GM12872 (cell line): ENCODE measurements at regions not wholly inside any gene's neighbourhood (a gene's known extent, or its start where the extent isn't known, plus 50 kb on each side); places are given as distances from the start of the nearest gene placed in this dataset.

Source experiments
- TF ChIP-seq, protein P1 (sequence below): IDR thresholded peaks from 3 replicates; pipeline ENCODE4 v1.5.1; 2011; ENCODE audit warnings: low read depth, mild to moderate bottlenecking, low read length, moderate library complexity; ENCODE audit not compliant: insufficient read depth

DNA sequence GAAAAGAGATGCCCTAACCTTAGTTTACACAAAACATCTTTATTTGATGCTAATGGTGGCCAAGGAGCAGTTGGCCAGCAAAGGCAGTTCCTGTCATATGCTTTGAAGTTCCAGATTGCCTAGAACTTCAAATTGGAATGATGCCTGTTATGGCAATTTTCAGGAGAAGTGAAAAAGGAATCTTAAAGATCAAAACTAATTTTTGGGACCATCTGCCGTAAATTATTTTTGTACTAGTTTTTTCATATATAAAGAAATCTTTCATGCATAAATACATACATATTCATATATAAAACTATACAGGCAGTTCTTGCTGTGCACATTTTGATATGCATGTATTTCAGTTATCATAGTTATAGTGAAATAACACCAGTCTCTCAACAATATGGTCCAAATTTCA, 1185.6 kb upstream of the FAM98A start:
- TF ChIP-seq, protein P1, sequence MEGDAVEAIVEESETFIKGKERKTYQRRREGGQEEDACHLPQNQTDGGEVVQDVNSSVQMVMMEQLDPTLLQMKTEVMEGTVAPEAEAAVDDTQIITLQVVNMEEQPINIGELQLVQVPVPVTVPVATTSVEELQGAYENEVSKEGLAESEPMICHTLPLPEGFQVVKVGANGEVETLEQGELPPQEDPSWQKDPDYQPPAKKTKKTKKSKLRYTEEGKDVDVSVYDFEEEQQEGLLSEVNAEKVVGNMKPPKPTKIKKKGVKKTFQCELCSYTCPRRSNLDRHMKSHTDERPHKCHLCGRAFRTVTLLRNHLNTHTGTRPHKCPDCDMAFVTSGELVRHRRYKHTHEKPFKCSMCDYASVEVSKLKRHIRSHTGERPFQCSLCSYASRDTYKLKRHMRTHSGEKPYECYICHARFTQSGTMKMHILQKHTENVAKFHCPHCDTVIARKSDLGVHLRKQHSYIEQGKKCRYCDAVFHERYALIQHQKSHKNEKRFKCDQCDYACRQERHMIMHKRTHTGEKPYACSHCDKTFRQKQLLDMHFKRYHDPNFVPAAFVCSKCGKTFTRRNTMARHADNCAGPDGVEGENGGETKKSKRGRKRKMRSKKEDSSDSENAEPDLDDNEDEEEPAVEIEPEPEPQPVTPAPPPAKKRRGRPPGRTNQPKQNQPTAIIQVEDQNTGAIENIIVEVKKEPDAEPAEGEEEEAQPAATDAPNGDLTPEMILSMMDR: no peak

- TF ChIP-seq, protein P1: no peak
Measured at GRCh38 chr2:34747643-34748042, 1148.5 kb upstream of the FAM98A start.

- TF ChIP-seq, protein P1: peak; percentile 69
Measured at GRCh38 chr2:34738691-34739090, 1139.6 kb upstream of the FAM98A start.

DNA sequence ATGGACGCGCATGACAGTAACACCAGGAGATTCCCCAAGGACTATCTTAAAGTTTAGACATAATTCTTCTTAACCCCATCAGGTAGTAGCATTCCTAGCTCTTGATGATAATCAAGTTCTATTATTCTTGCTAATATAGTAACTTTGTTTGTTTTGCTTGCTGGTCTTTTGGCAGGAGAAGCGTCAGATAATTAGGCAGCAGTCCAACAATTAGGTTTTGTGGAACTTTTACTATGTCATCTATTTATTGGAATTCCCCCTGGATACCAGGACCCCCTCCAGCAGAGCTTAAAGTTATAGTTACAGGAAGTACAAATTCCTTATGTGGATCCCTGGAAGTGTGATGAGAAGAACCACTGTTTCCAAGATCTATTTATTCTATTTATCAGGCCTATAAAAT, 1138.0 kb upstream of the FAM98A start:
- TF ChIP-seq, protein P1: no peak

- TF ChIP-seq, protein P1: no peak
Measured at GRCh38 chr2:34736482-34736881, 1137.4 kb upstream of the FAM98A start.

GRCh38 chr2:34734662-34735061, 1135.6 kb upstream of the FAM98A start:
- TF ChIP-seq, protein P1: no peak

DNA sequence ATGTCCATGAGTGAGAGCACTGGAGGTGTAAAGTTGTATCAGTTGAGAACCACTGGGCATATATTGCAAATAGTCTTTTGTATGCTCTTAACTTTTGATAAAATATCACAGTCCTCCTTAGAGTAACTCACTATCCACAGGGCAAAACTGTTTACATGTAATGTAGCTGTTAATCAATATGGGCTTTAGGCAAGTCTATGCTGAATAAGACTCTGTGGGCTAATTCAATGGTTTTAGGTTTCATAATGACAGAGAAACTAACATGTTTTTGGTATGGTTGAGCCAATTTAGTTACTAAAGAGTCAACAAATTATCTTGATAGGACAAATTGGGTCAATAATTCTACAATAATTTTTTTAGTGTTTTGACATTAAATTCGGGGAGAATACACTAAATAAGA, 1134.9 kb upstream of the FAM98A start:
- TF ChIP-seq, protein P1: no peak

GRCh38 chr2:34731292-34731691, 1132.2 kb upstream of the FAM98A start:
- TF ChIP-seq, protein P1: no peak
